ENCODE measurements at regions not wholly inside any gene's neighbourhood (a gene's known extent, or its start where the extent isn't known, plus 50 kb on each side); places are given as distances from the start of the nearest gene placed in this dataset.

DNA sequence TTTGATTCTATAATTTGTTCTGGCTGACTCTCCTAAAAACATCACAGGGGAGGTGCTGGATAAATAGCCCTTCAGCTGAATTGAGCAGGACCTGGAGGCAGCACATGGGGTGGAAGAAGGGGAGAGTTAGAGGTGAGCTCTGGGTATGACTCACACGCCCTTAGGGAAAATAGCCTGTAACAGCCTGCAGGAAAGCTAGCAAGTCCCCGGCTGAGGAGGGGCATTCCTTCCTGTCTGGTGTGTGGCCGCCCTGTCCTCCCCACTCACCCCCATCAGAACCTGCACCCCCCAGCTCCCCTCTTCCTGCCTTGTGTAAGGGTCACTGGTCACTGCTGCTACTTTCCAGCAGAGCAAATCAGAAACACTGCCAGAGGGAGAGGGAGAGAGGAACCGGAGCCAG lies 187.4 kb downstream of the C16orf95 start:
- no peak for DNase-seq (ENCODE audit: low read depth in 2 of 2)

DNA sequence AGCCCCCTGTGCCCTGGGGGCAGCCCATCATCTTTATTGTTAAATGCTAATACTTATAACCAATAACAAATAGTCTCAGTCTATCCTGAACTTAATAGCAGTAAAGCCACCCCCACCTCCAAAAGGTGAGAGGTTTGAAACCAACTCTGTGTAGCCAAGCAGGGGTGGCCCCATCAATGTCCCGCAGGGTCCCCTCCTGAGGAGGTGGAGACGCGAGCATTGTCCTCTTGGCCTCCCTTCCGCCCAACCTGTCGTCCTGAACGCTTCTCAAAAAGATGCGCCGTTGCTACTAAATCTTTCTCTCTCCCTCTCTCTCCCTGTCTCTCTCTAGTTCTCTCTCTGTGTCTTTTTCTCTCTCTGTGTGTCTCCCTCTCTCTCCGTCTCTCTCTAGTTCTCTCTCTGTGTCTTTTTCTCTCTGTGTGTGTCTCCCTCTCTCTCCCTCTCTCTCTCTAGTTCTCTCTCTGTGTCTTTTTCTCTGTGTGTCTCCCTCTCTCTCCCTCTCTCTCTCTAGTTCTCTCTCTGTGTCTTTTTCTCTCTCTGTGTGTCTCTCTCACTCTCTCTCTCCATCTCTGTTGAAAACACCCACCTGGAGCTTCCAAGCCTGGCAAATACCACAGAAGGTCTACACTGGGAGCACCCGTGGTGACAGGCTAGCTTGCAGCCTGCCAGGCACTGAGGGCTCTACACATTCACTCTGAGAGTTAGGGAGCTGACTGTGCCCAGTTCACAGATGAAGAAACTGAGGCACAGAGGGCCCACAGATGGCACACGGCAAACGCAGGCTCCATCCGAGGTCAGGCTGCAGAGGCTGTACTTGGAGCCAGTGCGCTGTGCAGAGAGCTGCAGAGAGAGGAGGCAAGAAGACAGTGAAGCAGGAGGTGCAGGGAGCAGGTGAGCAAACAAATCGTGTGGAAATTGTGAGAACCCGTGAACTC lies 185.9 kb downstream of the C16orf95 start:
- no peak for DNase-seq (ENCODE audit: low read depth in 2 of 2)

DNA sequence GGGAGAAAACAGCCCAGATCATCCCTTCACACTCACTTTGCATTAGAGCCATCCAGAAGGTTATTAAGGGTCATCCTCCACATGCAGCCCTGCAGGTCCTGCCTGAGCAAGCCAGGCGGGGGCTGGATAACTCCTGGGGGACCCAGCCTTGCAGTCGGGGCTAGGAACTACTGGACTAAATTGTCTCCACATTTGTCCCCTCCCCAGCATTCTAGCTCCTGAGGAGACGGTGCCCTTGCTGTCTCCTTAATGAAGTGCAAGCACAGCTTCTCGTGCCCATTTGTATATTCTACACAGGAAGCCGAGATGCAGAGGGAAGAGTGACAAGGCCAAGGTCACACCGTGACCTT lies 185.2 kb downstream of the C16orf95 start:
- DNase-seq (ENCODE audit: low read depth in 2 of 2): no peak

DNA sequence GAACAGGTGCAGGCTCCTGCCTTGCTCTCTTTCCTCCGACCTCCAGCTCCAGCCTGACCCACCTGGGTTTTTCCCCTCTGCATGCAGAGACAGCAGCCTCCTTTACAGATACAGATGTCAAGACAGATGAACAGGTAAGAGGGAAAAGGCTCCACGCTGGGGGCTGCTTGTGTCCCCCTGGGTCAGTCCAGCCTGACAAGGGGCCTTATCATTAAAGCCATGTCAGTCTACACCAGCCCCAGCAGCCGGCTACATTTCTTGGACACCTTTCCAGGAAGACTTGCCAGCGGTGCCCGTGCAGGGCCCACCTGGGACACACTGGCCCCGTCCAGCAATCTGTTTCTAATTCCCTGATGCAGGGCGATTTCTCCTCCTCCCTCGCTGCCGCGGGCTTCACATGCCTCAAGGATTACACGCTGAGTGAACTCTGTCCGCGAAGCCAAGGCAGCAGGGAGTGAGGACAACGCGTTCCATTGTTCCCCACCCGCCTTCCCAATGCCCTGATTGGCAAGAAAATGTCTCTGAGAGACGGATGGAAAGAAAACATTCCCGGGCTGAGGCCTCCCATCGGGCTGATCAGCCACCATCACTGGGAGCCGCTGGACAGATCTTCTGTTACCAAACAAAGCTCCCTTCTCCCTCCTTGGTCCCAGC lies 184.7 kb downstream of the C16orf95 start:
- DNase-seq (ENCODE audit: low read depth in 2 of 2): no peak

DNA sequence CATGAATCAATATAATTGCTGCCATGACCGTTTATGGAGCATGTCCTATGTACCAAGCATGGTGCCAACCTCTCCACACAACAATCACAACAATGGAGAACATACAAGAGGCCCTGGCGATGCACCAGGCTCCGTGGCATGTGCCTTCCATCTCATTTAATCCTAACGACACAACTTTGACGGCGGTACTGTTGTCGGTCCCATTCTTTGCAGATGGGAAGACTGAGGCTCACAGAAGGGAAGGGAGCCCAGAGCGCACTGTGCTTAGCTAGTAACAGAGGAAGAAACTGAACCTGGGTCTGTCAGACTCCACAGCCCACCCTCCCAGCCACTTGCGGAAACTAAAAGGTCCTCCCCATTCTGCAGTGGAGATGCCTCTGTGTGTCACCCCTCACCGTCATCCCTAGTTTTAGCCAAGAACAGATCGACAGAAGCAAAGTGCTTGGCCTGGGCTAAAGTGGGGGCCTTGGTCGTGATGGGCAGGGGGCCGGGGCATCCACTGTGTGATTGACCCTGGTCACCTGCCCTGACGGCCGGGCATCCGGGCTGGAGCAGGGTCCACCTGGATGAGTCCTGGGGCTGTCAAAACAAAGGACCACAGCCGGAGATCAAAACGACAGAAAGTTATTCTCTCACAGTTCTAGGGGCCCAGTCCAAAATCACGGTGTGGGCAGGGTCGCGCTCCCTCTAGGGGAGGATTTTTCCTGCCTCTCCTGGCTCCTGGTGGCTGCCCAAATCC lies 183.9 kb downstream of the C16orf95 start:
- no peak for DNase-seq (ENCODE audit: low read depth in 2 of 2)

DNA sequence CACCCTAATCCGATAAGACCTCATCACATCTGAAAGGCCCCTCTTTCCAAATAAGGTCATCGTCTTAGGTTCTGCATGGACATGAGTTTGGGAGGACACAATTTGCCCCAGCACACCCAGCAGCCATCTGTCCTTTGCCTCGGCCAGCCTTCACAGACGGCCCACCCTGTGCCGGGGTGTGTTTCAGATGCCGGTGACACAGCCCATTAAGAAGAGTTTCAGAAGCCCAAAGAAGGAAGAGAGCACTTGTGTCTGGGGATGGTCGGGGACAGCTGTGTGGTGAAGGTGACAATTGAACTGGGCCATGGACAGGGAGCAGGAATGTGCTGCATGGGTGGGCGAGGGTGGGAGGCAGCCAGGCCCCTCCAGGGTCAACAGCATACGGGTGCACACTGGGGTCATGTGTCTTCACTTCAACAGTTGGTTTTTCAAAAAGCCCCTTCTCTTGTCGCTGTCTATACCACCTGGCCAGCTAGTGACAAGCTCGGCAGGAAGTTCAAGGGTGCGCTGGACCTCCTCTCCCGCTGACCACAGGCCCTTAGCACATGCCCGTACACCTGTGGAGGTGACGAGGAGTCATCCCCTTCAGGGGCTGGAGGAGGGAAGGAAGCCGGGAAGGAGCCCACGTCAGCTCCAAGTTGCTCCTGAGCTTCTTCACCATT lies 183.1 kb downstream of the C16orf95 start:
- DNase-seq (ENCODE audit: low read depth in 2 of 2): no peak

DNA sequence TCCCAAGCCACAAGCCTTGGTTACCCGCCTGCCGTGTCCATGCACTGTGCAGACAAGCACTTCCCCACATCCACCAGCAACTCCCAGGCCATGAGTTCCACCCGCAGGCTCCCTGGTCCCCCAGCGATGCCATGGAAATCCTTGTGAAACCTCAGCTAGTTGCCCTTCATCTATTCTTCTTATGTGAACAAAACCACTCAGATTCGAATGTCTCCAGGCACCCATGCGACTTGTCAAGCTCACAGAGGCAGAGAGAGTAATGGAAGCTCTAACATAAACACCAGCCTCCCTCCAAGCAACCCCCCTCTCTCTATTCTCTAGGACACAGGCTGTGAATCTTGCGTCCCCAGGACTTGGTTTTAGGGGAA lies 182.6 kb downstream of the C16orf95 start:
- no peak for DNase-seq (ENCODE audit: low read depth in 2 of 2)

DNA sequence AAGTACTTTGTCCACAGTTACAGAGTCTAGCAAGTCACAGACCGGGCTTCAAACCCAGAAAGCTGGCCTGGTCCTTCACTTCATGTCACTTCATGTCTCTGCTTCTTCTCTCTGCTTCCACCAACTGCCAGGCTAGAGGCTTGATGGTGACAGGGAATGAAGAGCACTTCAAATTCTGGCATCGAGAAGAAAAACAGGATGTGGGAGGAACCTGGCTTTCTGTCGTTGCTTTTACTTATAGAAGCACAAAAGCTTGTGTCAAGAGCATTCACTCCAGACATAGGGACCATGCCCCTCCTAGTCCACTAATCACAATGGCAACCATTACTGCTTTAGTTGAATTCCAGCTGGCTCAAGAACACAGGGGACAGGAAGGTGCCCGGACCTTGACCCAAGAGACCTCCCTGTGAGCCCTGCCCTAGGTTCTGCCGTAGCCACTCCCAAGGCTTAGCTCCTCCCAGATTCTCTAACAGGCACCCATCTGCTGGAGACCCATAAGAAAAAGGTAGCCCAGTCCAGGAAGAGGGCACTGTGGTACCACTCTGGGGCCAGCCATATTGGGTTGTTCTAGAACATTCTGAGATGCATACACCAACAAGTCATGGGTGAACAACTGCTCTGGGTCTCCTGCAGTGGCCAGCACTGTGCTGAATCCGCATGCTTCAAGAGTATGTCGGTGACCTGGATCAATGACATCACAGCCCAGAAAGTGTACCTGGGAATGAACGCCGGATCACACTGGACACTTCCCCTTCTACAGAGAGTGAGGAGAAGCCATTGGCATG lies 181.8 kb downstream of the C16orf95 start:
- no peak for DNase-seq (ENCODE audit: low read depth in 2 of 2)

DNA sequence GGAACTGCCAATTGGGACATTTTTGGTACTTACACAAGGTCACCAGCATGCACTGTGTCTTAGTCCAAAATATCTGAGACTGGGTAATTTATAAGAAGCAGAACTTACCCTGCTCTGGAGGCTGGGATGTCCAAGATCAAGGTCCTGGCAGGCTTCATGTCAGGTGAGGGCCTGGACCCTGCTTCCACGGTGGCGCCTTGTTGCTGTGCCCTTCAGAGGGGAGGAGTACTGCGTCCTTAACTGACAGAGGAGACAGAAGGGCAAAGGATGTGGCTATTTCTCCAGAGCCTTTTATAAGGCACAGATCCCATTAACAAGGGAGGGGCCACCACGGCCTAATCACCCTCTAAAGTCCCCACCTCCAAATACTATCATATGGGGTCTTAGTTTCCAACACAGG lies 178.9 kb downstream of the C16orf95 start:
- no peak for DNase-seq (ENCODE audit: low read depth in 2 of 2)

DNA sequence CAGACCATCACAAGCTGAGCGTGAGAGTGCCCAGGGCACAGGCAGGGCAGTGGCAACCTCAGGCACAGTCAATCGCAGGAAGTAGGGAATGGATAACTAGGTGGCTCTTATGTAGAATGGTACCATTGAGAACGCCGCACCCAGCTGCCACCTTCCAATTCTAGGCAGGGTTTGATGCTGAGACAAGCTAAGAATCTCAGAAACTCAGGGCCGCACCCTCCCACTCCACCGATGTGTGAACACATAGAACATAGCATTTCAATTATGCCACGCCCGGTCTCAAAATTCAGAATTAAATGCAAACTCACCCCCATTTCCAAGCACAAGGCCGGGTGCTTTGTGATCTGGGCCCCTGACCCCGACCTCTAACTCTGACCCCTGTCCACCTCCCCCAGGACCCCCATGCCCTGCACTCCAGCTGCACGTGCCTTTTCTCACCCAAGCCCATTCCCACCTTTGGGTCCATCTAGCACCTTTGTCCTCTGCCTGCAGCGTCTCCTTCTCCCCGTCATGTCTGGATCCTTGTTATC lies 178.4 kb downstream of the C16orf95 start:
- no peak for DNase-seq (ENCODE audit: low read depth in 2 of 2)

DNA sequence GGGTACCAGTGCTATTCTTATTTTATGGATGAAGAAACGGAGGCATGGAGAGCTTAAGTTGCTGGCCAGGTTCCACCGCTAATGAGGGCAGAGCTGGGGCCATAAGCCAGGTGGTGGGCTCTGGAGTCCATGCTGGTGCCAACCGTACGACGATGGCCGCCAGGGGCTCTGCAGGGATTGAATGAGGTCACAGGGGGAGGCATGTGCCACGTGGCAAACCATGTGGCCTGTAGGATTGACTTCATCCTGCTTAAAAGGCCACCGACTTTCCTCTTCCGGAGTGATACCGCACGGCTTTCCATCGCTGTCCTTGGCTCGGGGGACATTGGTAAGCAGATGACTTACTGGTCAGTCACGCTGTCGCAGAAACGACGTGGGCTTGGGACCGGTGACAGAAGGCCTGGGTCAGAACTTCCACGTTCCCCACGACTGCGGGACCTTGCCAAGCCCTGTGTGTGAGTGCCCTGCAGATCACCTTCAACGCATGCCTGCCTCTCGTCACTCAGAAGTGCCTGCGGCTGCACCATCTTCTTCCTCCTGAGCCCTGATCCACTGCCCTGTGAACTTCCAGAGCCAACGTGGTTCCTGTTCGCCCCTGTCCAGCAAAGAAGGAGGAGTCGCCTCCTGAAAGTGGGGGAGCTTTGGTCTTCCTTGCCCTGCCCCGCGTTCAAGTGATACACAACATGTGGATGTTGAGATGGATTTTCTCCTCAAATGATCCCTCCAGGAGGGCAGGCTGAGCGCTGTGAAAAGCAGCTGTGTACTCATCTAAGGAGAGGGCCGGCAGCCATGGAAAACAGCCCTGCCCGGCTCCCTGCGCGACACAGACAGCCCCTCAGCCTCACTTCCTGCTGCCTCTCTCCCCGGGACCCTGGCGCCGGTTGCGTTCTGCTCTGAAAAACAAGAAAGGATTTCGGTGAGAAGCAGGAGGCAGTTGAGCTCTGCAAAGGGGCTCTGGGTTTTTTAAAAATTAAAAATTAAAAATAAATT lies 176.7 kb downstream of the C16orf95 start:
- DNase-seq (ENCODE audit: low read depth in 2 of 2): no peak

DNA sequence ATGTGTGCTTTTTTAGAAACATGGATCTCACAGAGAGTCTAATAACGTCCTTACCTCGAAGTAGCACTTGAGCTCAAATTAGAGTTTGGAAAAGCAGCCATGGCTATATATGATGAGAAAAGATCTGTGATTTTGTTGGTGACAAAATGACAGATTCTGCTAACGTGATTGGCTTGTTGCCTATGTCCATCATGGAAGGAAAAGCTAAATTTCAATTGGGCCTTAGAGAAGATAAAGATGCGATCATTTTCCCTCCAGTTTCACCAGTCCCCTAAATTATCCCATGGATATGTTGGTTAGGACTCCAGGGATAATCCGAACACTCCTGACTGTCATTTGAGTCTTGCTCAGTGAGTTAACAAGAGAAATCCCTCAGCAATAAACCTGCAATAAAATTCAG lies 175.8 kb downstream of the C16orf95 start:
- no peak for DNase-seq (ENCODE audit: low read depth in 2 of 2)

DNA sequence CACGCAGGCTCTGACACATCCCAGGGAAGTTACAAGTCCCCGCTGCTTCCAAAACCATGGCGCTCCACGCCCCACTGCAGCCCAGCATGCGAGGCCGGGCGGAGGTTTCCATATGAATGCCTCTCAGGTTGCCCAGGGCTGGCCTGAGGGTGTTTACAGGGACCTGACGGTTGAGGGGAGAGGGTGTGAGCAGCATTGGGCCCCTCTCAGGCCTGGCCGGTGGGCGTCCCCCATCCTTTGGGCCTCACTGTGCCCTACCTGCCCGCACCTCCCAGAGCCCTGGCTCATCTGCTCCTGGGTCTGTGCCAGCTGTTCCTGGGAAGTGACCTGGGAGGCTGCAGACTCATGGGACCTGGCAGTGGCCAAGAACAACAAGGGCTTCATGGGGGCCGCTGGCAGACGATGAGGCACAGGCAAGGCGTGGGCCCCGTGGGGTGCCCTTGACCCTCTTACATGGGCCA lies 173.5 kb downstream of the C16orf95 start:
- no peak for DNase-seq (ENCODE audit: low read depth in 2 of 2)

DNA sequence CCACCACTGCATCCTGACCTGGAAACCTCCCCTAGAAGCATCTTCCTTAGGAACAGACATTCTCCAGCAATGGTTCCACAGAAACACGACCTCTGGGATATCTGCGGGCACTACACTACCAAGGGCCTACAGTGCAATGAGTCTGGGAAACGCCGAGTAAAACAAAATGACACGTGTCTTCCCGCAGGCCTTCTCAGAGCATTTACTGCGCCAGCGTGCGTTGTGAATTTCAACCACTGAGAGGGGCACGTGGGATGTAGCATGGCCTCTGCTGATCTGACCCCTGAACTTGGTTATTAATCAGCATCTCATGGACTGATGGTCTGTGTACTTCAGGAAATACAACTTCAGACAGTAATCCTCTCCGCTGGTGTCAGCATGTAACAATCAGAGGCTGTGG lies 173.0 kb downstream of the C16orf95 start:
- DNase-seq (ENCODE audit: low read depth in 2 of 2): no peak

DNA sequence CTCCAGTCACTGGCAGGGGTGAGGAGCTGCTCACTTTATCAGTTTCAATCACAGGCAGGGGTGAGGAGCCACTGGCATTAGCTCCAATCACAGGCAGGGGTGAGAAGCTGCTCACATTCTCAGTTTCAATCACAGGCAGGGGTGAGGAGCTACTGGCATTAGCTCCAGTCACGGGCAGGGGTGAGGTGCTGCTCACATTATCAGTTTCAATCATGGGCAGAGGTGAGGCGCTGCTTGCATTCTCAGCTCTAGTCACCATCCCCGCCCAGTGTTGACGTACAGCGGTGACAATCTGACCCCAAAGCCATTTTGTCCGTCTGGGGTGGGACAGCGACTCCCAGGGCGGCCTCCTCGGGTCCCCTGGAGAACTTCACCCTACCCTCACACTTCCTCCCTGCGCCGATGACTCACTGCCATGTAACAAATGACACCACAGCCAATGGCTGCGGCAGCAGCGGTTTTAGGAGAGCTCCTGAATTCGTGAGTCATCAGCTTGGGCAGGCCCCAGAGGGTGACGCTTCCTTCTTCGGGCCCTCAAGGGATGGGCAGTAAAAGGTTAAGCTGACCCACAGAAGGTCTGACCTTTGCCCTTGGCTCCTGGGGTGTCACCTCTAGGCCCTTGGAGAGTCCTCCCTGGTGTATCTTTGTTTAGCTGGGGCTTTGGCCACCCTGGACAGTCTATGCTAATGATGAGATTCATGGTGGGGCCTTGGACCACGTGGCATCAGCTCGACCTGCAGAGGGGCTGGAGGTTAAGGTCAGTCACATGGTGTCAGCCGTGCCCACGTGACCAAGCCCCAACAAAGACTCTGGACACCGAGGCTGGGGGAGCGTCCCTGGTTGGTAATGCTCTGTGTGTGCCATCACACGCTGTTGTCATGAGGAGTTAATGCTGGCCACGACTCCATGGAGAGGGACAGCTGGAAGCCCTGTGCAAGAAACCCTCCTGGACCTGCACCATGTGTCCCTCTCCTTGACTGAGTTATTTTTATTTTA lies 171.7 kb downstream of the C16orf95 start:
- DNase-seq (ENCODE audit: low read depth in 2 of 2): no peak

DNA sequence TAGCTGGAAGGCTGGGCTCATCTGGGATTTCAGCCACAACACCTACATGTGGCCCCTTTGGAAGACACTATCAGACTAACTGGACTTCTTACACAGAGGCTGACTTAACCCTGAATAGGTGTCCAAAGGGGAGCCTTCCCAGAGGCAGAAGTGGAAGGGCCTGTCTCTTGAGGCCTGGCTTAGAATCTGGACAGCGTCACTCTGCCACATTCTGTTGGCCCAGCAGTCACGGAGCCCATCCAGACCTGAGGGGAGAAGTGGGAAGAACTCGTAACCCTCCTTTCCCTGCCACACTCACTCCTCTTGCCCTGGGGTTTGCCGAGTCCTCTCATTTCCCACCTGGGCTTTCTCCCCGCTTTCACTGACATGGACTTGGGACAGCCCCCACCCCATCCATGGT lies 170.5 kb downstream of the C16orf95 start:
- DNase-seq (ENCODE audit: low read depth in 2 of 2): no peak

DNA sequence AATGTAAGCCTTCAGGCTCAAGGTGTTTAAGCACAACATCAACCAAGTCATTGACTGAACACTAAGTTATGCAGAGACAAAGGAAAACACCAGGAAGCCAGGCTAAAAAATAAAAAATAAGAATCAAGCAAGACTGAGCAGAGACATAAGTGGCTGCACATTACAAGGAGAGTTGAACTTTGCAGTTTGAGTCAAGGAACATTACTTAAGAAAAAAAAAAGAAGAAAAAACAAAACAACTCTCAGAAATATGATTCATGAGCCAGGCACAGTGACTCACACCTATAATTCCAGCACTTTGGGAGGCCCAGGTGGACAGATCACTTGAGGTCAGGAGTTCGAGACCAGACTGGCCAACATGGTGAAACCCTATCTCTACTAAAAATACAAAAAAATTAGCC lies 168.1 kb downstream of the C16orf95 start:
- DNase-seq (ENCODE audit: low read depth in 2 of 2): no peak

DNA sequence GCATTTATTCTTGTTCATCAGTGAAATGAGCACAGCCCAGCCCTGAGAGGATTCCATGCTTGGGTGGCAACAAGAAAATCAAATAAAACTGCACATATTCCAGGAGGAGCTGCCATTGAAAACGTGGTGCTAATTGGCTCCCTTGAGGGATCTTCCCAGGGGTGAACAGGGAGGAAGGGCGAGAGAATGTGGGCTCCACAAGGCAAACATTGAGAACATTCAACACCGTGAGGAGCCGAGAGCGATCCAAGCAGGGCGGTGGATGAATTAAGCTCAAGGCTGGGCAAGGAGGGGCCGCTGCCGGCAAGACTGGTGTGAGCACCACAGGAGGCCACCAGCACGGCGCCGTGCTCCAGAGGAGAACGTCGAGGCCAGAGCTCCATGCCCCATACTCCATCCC lies 166.9 kb downstream of the C16orf95 start:
- no peak for DNase-seq (ENCODE audit: low read depth in 2 of 2)
